ENCODE measurements at regions not wholly inside any gene's neighbourhood (a gene's known extent, or its start where the extent isn't known, plus 50 kb on each side); places are given as distances from the start of the nearest gene placed in this dataset.

DNA sequence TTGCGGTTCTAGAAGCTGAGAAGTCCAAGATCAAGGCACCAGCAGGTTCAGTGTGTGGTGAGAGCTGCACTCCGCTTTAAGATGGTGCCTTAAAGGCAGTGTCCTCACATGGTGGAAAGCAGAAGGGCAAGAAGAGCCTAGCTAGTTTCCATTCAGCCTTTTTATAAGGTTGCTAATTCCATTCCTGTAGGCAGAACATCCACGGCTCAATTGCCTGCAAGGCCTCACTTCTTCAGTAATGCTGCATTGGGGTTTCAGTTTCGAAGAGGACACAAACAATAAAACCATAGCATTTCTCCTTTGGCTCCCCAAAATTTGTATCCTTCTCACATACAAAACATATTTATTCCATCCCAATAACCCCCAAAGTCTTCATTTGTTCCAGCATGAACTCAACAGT, 109.5 kb upstream of the KCND2 start:
- ATAC-seq (replicated peaks in 1 of 2) (no peak), DNase-seq (no peak)
- Mint-ChIP-seq H3K36me3 (ENCODE audit: insufficient read depth in 2 of 2) (no peaks in the 10 kb centered on the region), H3K27ac (no peak overlapping the region), H3K4me3 (no peak overlapping the region), H3K4me1 (ENCODE audit: low read depth) (no peaks in the 10 kb centered on the region), H3K27me3 (ENCODE audit: low read depth) (no peaks in the 10 kb centered on the region), H3K9me3 (peaks cover 2 to 8% of the 10 kb centered on the region in 2 donors)

DNA sequence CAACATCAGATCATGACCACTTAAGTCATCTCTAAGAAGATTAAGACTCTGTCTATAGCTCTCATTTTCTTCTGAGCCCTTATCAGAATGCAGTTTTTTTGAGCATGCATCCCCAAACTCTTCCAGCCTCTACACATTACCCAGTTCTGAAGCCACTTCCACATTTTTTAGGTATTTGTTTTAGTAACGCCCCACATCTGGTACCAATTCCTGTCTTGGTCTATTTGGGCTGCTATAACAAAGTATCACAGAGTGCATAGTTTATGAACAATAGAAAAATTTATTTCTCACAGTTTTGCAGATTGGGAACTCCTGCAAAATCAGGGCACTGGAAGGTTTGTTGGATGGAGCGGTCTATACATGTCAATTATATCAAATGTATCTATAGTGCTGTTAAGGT, 107.7 kb upstream of the KCND2 start:
- no peaks in the 10 kb centered on the region for H3K27me3 Mint-ChIP-seq (ENCODE audit: low read depth)
- H3K4me3 Mint-ChIP-seq = no peak overlapping the region
- H3K27ac Mint-ChIP-seq = no peak overlapping the region
- no peaks in the 10 kb centered on the region for H3K36me3 Mint-ChIP-seq (ENCODE audit: insufficient read depth in 2 of 2)
- ATAC-seq (replicated peaks in 1 of 2) = no peak
- peaks cover 2 to 8% of the 10 kb centered on the region in 2 donors for H3K9me3 Mint-ChIP-seq
- DNase-seq = no peak
- no peaks in the 10 kb centered on the region for H3K4me1 Mint-ChIP-seq (ENCODE audit: low read depth)

DNA sequence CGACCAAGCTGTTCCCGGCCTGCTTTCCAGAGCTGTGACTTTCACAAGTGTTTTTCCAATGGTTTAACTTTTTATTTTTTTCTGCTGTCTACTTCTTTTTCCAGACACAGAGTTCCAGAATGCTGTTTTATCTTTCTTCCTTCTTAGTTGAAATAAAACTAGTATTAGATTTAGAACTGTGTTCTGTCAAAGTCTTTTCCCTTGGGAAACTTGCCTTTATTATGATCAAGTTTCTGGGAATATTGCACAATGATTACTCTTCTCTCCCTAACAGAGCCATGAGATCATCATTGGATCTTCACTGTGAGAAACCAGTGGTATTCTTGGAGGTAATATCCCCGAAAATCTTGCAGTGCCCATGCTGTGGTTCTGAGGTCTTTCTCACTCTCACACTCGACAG, 104.9 kb upstream of the KCND2 start:
- no peaks in the 10 kb centered on the region for H3K4me1 Mint-ChIP-seq (ENCODE audit: low read depth)
- H3K9me3 Mint-ChIP-seq = peaks cover 2 to 8% of the 10 kb centered on the region in 2 donors
- H3K36me3 Mint-ChIP-seq (ENCODE audit: insufficient read depth in 2 of 2) = no peaks in the 10 kb centered on the region
- no peak overlapping the region for H3K4me3 Mint-ChIP-seq
- no peak for ATAC-seq (replicated peaks in 1 of 2)
- no peaks in the 10 kb centered on the region for H3K27me3 Mint-ChIP-seq (ENCODE audit: low read depth)
- no peak overlapping the region for H3K27ac Mint-ChIP-seq
- DNase-seq = no peak

DNA sequence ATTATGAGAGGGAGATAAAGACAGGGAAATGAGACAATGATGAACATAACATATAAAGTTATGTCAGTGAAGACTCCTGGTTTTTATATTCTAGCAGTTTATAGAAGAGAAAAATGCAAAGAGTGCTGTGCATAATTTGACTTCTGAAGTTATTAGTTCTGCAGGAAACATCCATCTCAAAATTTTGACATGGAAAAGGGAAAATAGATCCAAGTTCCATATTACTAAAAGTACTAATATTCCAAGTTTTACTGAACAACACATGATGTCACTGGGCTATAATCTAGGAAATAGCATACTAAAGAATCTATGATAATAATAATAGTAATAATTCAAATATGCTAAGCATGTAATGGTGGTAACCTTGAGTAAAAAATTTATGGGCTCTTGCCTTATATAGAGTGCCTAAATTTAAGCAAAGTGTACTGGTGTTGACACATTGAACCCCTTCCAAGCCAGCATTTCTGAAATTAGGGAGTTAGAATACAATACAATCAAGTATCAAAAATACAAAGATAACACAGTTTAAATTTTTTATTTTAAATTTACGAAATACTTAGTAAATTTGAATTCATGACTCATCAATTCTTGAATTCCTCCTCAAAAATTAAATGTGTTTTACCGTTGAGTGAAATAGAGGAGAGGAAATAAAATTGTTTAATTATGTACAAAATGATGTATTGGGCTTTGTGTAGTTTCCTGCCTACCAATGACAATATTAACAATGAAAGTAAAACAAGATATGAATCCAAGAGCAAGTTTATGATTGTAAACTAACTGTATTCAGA, 102.8 kb upstream of the KCND2 start:
- no peaks in the 10 kb centered on the region for H3K27me3 Mint-ChIP-seq (ENCODE audit: low read depth)
- no peak overlapping the region for H3K4me3 Mint-ChIP-seq
- peaks cover 2% of the 10 kb centered on the region in 2 donors for H3K9me3 Mint-ChIP-seq
- H3K36me3 Mint-ChIP-seq (ENCODE audit: insufficient read depth in 2 of 2) = no peaks in the 10 kb centered on the region
- no peak overlapping the region for H3K27ac Mint-ChIP-seq
- DNase-seq (no peak), ATAC-seq (replicated peaks in 1 of 2) (no peak)
- no peaks in the 10 kb centered on the region for H3K4me1 Mint-ChIP-seq (ENCODE audit: low read depth)

DNA sequence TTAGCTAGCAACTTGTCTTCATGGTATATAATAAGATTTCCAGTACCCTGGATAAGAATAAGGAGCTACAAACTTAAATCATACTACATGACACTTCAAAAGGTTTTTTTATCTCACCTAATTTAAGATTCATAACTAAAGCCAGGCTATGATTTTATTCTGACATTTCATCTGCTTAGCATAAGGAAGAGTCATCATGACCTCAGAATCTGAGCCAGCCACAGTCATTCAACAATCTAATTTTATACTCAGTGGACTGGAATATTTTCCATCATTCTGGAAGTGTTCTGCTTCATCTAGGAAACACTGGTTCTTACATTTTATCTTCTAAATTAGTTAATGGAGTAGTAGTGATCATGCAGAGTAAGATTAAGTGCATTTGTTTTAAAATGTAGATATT, 102.1 kb upstream of the KCND2 start:
- H3K9me3 Mint-ChIP-seq = peaks cover 2% of the 10 kb centered on the region in 2 donors
- no peaks in the 10 kb centered on the region for H3K4me1 Mint-ChIP-seq (ENCODE audit: low read depth)
- no peak for DNase-seq
- H3K27ac Mint-ChIP-seq = no peak overlapping the region
- no peaks in the 10 kb centered on the region for H3K36me3 Mint-ChIP-seq (ENCODE audit: insufficient read depth in 2 of 2)
- H3K27me3 Mint-ChIP-seq (ENCODE audit: low read depth) = no peaks in the 10 kb centered on the region
- no peak for ATAC-seq (replicated peaks in 1 of 2)
- no peak overlapping the region for H3K4me3 Mint-ChIP-seq

DNA sequence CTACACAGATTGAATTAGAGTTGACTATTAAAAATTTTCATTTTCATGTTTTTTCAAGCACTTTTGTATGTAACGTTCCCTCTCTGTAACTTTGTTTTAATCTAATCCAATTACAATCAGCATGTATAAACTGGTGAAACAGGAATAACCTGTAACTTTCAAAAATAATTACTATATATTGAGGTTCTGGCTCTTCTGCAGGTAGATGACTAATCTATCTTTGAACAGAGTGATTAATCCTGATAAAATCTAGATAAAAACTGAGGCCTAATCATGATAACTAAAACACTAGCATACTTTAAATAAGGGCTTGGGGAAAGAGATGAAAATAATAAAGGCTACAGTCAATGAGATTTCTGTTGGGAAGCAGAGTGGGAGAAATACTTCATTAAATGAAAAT, 101.6 kb upstream of the KCND2 start:
- no peak for ATAC-seq (replicated peaks in 1 of 2)
- DNase-seq = no peak
- H3K27me3 Mint-ChIP-seq (ENCODE audit: low read depth) = no peaks in the 10 kb centered on the region
- H3K36me3 Mint-ChIP-seq (ENCODE audit: insufficient read depth in 2 of 2) = no peaks in the 10 kb centered on the region
- no peaks in the 10 kb centered on the region for H3K4me1 Mint-ChIP-seq (ENCODE audit: low read depth)
- H3K9me3 Mint-ChIP-seq = peaks cover 2% of the 10 kb centered on the region in 2 donors
- H3K4me3 Mint-ChIP-seq = no peak overlapping the region
- H3K27ac Mint-ChIP-seq = no peak overlapping the region

DNA sequence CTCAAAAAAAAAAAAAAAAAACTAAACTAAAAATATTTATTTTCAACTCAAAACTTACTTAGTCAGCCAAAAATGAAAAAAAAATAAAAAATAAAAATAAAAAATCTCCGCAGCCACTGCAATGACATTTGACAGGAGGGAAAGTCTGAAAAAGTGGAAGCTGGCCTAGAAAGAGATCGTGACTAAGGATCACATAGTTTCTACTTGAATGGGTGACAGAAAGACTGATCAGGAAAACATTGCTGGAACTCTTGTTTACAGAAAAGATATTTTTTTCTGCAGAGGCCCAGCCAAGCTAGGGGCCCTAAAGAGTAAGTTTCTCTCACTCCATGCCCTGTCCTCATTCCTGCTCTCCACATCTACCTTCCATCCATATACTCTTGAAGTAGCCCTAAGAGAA, 92.8 kb upstream of the KCND2 start:
- ATAC-seq (replicated peaks in 1 of 2) (no peak), DNase-seq (no peak)
- peaks cover 0 to 4% of the 10 kb centered on the region in 2 donors for H3K9me3 Mint-ChIP-seq
- no peaks in the 10 kb centered on the region for H3K36me3 Mint-ChIP-seq (ENCODE audit: insufficient read depth in 2 of 2)
- H3K27ac Mint-ChIP-seq = no peak overlapping the region
- H3K4me1 Mint-ChIP-seq (ENCODE audit: low read depth) = no peaks in the 10 kb centered on the region
- no peaks in the 10 kb centered on the region for H3K27me3 Mint-ChIP-seq (ENCODE audit: low read depth)
- no peak overlapping the region for H3K4me3 Mint-ChIP-seq

DNA sequence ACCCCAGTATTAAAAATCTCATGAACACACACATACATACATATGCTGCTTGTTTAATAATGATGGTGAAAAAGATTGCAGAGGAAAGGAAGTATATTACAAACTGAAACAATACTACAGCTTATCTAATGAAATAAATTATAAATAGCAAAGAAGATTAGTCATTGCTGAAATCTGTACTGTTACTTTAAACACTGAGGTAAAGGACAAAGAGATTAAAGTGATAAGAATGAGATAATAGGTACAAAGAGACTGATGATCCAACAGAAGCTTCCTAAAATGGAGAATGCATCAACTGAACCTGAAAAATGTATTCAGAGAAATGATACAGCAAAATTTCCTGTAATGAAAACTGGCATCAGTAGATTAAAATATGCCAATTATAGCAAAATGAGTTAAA, 91.5 kb upstream of the KCND2 start:
- no peak for ATAC-seq (replicated peaks in 1 of 2)
- no peaks in the 10 kb centered on the region for H3K27me3 Mint-ChIP-seq (ENCODE audit: low read depth)
- peaks cover 0 to 4% of the 10 kb centered on the region in 2 donors for H3K9me3 Mint-ChIP-seq
- no peaks in the 10 kb centered on the region for H3K36me3 Mint-ChIP-seq (ENCODE audit: insufficient read depth in 2 of 2)
- H3K27ac Mint-ChIP-seq = no peak overlapping the region
- no peak overlapping the region for H3K4me3 Mint-ChIP-seq
- H3K4me1 Mint-ChIP-seq (ENCODE audit: low read depth) = no peaks in the 10 kb centered on the region
- no peak for DNase-seq

DNA sequence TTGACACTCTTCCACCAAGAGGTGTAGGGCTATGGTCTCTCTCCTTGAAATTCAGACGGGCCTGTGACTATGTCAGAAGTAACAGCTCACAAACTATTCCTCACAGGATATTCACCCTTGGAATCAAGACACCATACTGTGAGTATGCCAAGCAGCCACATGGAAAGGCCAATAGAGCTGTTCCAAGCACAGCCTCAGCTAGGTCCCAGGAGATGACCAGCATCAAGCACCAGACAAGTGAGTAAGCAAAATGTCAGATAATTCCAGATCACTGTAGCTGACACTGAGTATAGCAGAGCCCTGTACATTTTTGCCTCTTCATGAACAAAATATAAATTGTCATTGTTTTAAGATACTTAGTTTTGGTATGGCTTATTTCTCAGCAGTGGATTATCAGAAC, 88.1 kb upstream of the KCND2 start:
- H3K27me3 Mint-ChIP-seq (ENCODE audit: low read depth) = no peaks in the 10 kb centered on the region
- peaks cover 0 to 4% of the 10 kb centered on the region in 2 donors for H3K9me3 Mint-ChIP-seq
- H3K4me3 Mint-ChIP-seq = no peak overlapping the region
- H3K4me1 Mint-ChIP-seq (ENCODE audit: low read depth) = no peaks in the 10 kb centered on the region
- no peak for DNase-seq
- no peaks in the 10 kb centered on the region for H3K36me3 Mint-ChIP-seq (ENCODE audit: insufficient read depth in 2 of 2)
- no peak for ATAC-seq (replicated peaks in 1 of 2)
- H3K27ac Mint-ChIP-seq = no peak overlapping the region

DNA sequence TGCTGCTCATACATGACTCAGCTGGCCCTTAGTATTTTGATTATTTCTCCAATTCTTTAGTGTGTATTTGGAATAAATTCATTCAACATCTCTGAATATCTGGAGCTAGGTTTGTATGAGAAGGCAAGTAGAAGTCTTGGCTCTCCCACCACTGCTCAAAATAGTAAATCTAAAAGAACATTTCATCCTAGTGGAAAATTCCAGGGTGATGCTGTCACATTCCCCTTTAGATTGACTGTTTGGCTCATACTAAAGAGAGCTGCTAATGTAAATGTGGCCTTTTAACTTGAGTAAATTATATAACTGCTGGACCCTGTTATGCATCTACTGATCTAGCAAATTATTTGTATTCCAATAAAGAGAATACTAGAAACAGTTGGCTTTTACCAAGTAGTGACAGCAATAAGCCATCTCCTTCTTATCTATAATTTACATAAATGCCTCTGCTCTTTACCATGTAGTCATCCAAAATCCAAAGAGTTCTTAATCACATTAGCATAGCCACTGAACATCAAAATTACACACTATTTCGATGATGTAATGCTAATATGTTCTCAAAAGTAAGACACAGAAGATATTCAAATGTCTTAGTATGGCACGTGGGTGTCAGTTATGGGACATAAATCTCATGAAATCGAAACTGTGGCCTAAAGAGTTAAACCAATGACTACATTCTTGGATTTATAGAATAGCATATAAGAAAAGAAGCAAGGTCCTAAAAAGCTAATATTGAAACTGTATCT, 86.9 kb upstream of the KCND2 start:
- Mint-ChIP-seq H3K27ac (no peak overlapping the region), H3K36me3 (ENCODE audit: insufficient read depth in 2 of 2) (no peaks in the 10 kb centered on the region), H3K4me1 (ENCODE audit: low read depth) (no peaks in the 10 kb centered on the region), H3K4me3 (no peak overlapping the region), H3K27me3 (ENCODE audit: low read depth) (no peaks in the 10 kb centered on the region), H3K9me3 (peaks cover 0 to 4% of the 10 kb centered on the region in 2 donors)
- no peak for DNase-seq
- no peak for ATAC-seq (replicated peaks in 1 of 2)

DNA sequence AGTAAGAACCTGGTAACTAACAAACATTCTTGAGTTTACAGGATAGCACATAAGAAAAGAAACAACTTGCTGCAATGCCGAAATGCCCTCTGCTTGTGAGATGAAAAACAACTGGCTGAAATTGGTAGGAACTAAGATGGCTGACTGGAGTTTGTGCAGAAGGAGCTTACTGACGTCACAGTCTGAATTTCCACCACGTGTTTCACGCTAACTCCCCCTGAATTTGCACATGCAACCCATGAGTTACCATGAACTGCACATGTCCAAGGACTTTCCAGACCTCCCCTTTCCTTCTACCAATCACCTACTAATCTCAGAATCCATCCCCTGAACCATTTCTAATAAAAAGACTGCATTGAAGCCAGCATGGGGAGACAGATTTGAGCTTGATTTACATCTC, 86.3 kb upstream of the KCND2 start:
- peaks cover 0 to 4% of the 10 kb centered on the region in 2 donors for H3K9me3 Mint-ChIP-seq
- no peak overlapping the region for H3K4me3 Mint-ChIP-seq
- H3K4me1 Mint-ChIP-seq (ENCODE audit: low read depth) = no peaks in the 10 kb centered on the region
- H3K27me3 Mint-ChIP-seq (ENCODE audit: low read depth) = no peaks in the 10 kb centered on the region
- no peaks in the 10 kb centered on the region for H3K36me3 Mint-ChIP-seq (ENCODE audit: insufficient read depth in 2 of 2)
- no peak for ATAC-seq (replicated peaks in 1 of 2)
- H3K27ac Mint-ChIP-seq = no peak overlapping the region
- DNase-seq = no peak

DNA sequence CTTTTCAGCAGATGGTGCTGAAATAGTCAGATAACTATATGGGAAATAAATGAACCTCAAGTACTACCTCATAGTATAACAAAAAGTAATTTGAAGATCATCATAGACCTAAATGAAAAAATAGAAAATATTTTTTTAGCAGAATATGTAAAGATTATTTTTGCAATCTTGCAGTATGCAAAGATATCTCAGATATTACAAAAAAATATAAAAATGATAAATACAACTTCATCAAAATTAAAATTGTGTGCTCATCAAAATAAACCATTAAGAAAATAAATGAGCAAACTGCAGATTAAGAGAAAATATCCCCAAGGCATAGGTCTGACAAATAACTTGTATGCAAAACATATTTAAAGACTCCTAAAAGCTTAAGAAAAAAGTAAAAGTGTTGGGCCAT, 83.4 kb upstream of the KCND2 start:
- DNase-seq (no peak), ATAC-seq (replicated peaks in 1 of 2) (no peak)
- Mint-ChIP-seq H3K36me3 (ENCODE audit: insufficient read depth in 2 of 2) (no peaks in the 10 kb centered on the region), H3K4me3 (no peak overlapping the region), H3K4me1 (ENCODE audit: low read depth) (no peaks in the 10 kb centered on the region), H3K9me3 (peaks cover 3 to 5% of the 10 kb centered on the region in 2 donors), H3K27me3 (ENCODE audit: low read depth) (no peaks in the 10 kb centered on the region), H3K27ac (no peak overlapping the region)

DNA sequence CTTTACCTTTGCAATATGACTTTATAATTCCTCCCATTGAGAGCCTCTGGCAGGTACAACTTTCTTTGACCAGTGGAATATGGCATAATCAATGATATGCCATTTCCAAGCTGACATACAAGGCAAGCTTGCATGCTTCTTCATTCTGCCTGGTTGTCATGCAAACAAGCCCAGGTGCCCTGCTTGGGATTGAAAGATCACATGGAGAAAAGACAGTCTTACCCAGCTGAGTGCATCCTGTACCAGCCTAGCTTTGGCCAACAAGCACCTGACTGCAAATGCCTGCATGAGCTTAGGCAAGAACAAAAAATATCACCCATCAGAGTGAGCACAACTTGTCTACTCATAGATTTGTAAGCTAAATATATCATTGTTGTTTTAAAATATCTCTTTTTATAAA, 82.9 kb upstream of the KCND2 start:
- Mint-ChIP-seq H3K9me3 (peaks cover 3 to 7% of the 10 kb centered on the region in 2 donors), H3K4me1 (ENCODE audit: low read depth) (no peaks in the 10 kb centered on the region)
- ATAC-seq (replicated peaks in 1 of 2) = no peak

DNA sequence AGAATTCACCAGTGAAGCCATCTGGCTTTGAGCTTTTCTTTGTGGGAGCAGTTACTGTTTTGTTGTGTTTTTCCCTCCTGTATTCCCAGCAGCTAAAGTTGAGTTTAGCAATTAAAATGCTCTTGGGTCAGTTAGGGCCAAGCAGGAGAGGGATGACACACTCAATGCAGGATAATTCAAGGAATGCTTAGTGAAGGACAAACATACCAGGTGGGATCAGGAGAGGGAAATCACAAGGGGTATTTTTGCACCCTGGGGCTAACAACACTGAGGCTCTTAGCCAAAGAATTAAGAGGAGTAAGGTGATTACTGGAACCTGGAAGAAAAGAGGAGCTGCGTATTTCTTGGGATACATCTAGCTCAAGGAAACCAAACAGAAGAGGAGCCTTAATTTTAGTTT, 82.4 kb upstream of the KCND2 start:
- Mint-ChIP-seq H3K27me3 (ENCODE audit: low read depth) (no peaks in the 10 kb centered on the region), H3K4me3 (no peak overlapping the region), H3K27ac (no peak overlapping the region), H3K9me3 (peaks cover 3 to 10% of the 10 kb centered on the region in 2 donors), H3K4me1 (ENCODE audit: low read depth) (no peaks in the 10 kb centered on the region), H3K36me3 (ENCODE audit: insufficient read depth in 2 of 2) (no peaks in the 10 kb centered on the region)
- ATAC-seq (replicated peaks in 1 of 2) = no peak
- no peak for DNase-seq

More for the DNA sequence above, 82.9 kb upstream of the KCND2 start:
- no peaks in the 10 kb centered on the region for H3K27me3 Mint-ChIP-seq (ENCODE audit: low read depth)
- no peaks in the 10 kb centered on the region for H3K36me3 Mint-ChIP-seq (ENCODE audit: insufficient read depth in 2 of 2)
- DNase-seq = no peak
- no peak overlapping the region for H3K4me3 Mint-ChIP-seq
- no peak overlapping the region for H3K27ac Mint-ChIP-seq

All from activated T-cell treated with anti-CD3 and anti-CD28 coated beads, Interleukin-2, amount 50 U/mL, for 72 hours (primary cell).